Body of pancreas (tissue), 4 donors: ENCODE measurements at regions not wholly inside any gene's neighbourhood (a gene's known extent, or its start where the extent isn't known, plus 50 kb on each side); places are given as distances from the start of the nearest gene placed in this dataset.

ENCODE experiments used
- POLR2A ChIP-seq, 3 donors: fragments of 450-650 bp; IDR thresholded peaks; one replicate each; pipeline ENCODE4 v1.6.1; 2016; ENCODE audit warnings: antibody characterized with exemption in 3 of 3, mild to moderate bottlenecking in 2 of 3
- TF ChIP-seq, protein P1 (sequence below), 7 experiments: fragments of 450-650 bp in 4 of 7; fragments of 200-600 bp in 3 of 7; sonication (generic) in 3 of 7; IDR thresholded peaks; one replicate each; pipeline ENCODE4 v1.5.1; 2016 to 2019; ENCODE audit warnings: antibody characterized with exemption in 7 of 7

- no peak for TF ChIP-seq POLR2A (IDR thresholded peaks at IDR 0.05)
- TF ChIP-seq, protein P1, sequence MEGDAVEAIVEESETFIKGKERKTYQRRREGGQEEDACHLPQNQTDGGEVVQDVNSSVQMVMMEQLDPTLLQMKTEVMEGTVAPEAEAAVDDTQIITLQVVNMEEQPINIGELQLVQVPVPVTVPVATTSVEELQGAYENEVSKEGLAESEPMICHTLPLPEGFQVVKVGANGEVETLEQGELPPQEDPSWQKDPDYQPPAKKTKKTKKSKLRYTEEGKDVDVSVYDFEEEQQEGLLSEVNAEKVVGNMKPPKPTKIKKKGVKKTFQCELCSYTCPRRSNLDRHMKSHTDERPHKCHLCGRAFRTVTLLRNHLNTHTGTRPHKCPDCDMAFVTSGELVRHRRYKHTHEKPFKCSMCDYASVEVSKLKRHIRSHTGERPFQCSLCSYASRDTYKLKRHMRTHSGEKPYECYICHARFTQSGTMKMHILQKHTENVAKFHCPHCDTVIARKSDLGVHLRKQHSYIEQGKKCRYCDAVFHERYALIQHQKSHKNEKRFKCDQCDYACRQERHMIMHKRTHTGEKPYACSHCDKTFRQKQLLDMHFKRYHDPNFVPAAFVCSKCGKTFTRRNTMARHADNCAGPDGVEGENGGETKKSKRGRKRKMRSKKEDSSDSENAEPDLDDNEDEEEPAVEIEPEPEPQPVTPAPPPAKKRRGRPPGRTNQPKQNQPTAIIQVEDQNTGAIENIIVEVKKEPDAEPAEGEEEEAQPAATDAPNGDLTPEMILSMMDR (IDR thresholded peaks at IDR 0.05), result no peak
These were observed 93.6 kb downstream of the OTX2 start for GRCh38 chr14:56716705-56717104.
